Eye (tissue), 1 donor: ENCODE measurements at regions not wholly inside any gene's neighbourhood (a gene's known extent, or its start where the extent isn't known, plus 50 kb on each side); places are given as distances from the start of the nearest gene placed in this dataset.
"Not testable (repeated sequence)": the region's sequence is repeated elsewhere in the genome, so short reads cannot be mapped to it uniquely, and the experiment has no call there.

Experiments used
- DNase-seq: peaks from one replicate; pipeline ENCODE4 v3.0.0-alpha.2; 2015

GRCh38 chr4:54842226-54842625 lies 184.5 kb downstream of the KIT start:
- DNase-seq, result no peak

- DNase-seq, result no peak
Measured at GRCh38 chr4:54840992-54841768, 183.4 kb downstream of the KIT start.

- DNase-seq, result no peak
Measured at GRCh38 chr4:54840430-54840829, 182.7 kb downstream of the KIT start.

GRCh38 chr4:54838301-54838700 lies 180.5 kb downstream of the KIT start:
- DNase-seq, result no peak

GRCh38 chr4:54837576-54838140 lies 179.9 kb downstream of the KIT start:
- DNase-seq, result no peak

GRCh38 chr4:54828361-54828760 lies 170.6 kb downstream of the KIT start:
- not testable (repeated sequence) for DNase-seq

GRCh38 chr4:54823616-54824015 lies 165.9 kb downstream of the KIT start:
- no peak for DNase-seq

GRCh38 chr4:54819034-54819433 lies 161.3 kb downstream of the KIT start:
- no peak for DNase-seq

- no peak for DNase-seq
Measured at GRCh38 chr4:54818481-54818880, 160.7 kb downstream of the KIT start.

- no peak for DNase-seq
Measured at GRCh38 chr4:54813674-54814073, 155.9 kb downstream of the KIT start.

GRCh38 chr4:54806351-54806750 lies 148.6 kb downstream of the KIT start:
- no peak for DNase-seq

GRCh38 chr4:54802336-54802735 lies 144.6 kb downstream of the KIT start:
- DNase-seq, result no peak

GRCh38 chr4:54800831-54801530 lies 143.2 kb downstream of the KIT start:
- DNase-seq, result no peak

- DNase-seq, result no peak
Measured at GRCh38 chr4:54794579-54794978, 136.8 kb downstream of the KIT start.

GRCh38 chr4:54793856-54794422 lies 136.2 kb downstream of the KIT start:
- DNase-seq, result no peak
